ENCODE measurements at regions not wholly inside any gene's neighbourhood (a gene's known extent, or its start where the extent isn't known, plus 50 kb on each side); places are given as distances from the start of the nearest gene placed in this dataset.

DNA sequence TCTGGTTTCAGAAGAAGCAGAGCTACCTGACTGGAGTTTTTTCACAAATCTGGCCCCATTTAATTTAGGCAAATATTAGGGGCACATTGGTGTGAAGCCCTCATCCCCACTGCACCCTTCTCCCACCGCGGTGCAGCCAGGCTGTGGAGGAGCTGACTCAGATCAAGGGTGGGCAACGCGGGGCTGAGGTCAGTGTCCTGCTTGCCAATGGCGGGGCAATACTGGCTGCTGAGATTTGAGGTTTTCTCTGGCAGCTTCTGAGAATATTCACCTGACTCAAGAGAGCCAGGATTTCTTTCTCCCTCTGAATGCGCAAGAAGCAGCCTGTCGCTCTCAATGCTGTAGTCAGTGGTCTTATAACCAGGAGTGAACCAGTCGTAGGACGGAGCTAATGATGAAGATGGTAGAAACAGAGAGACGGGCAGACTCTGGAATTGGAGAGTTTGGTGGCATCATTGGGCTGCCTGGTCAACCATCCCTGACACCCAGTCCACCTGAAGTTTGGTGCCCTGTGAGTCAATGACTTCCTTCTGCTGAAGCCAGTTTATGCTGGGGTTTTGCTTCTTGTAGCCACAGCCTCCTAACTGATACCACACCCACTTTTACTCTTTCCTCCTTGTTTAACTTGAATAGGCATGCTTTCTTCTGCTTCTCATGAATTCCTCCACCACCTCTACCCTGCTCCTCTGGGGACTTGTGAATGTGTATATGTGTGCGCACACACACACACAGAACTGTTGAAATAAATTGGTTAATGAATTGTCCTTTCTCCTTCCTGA is 123.7 kb upstream of the CTBP2 start:
- TF ChIP-seq POLR2A (IDR thresholded peaks at IDR 0.05; ENCODE audit: borderline replicate concordance, extremely low read depth, insufficient read depth, insufficient read length) (no peak), EZH2 (IDR thresholded peaks at IDR 0.05) (no peak), RAD21 (IDR thresholded peaks at IDR 0.05; ENCODE audit: low read depth) (no peak), TCF7L2 (IDR thresholded peaks at IDR 0.05; ENCODE audit: borderline replicate concordance, extremely low read depth, insufficient read depth, insufficient read length) (no peak), POLR2AphosphoS5 (IDR thresholded peaks at IDR 0.05; ENCODE audit: low read depth, low read length) (no peak), ZNF274 (IDR thresholded peaks at IDR 0.05; ENCODE audit: low read depth, low read length) (no peak), EZH2phosphoT487 (IDR thresholded peaks at IDR 0.05; ENCODE audit: borderline replicate concordance) (no peak), YY1 (IDR thresholded peaks at IDR 0.05; ENCODE audit: extremely low read depth, insufficient replicate concordance, low read depth, low read length) (no peak), SRF (IDR thresholded peaks at IDR 0.05; ENCODE audit: low read depth) (no peak)
- TF ChIP-seq, protein P1, sequence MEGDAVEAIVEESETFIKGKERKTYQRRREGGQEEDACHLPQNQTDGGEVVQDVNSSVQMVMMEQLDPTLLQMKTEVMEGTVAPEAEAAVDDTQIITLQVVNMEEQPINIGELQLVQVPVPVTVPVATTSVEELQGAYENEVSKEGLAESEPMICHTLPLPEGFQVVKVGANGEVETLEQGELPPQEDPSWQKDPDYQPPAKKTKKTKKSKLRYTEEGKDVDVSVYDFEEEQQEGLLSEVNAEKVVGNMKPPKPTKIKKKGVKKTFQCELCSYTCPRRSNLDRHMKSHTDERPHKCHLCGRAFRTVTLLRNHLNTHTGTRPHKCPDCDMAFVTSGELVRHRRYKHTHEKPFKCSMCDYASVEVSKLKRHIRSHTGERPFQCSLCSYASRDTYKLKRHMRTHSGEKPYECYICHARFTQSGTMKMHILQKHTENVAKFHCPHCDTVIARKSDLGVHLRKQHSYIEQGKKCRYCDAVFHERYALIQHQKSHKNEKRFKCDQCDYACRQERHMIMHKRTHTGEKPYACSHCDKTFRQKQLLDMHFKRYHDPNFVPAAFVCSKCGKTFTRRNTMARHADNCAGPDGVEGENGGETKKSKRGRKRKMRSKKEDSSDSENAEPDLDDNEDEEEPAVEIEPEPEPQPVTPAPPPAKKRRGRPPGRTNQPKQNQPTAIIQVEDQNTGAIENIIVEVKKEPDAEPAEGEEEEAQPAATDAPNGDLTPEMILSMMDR (IDR thresholded peaks at IDR 0.05 in 2 of 3, conservative IDR thresholded peaks at IDR 0.05 in 1 of 3; ENCODE audit: borderline replicate concordance in 1 of 3, insufficient read depth in 1 of 3, low read depth in 2 of 3, low read length in 2 of 3), result no peak
- TF ChIP-seq, protein P2, sequence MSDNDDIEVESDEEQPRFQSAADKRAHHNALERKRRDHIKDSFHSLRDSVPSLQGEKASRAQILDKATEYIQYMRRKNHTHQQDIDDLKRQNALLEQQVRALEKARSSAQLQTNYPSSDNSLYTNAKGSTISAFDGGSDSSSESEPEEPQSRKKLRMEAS (IDR thresholded peaks at IDR 0.05), result no peak
- TF ChIP-seq, protein P3, sequence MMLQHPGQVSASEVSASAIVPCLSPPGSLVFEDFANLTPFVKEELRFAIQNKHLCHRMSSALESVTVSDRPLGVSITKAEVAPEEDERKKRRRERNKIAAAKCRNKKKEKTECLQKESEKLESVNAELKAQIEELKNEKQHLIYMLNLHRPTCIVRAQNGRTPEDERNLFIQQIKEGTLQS (IDR thresholded peaks at IDR 0.05), result no peak

All from HCT116 (cell line).